ENCODE measurements at regions not wholly inside any gene's neighbourhood (a gene's known extent, or its start where the extent isn't known, plus 50 kb on each side); places are given as distances from the start of the nearest gene placed in this dataset.

- TF ChIP-seq, protein P1, sequence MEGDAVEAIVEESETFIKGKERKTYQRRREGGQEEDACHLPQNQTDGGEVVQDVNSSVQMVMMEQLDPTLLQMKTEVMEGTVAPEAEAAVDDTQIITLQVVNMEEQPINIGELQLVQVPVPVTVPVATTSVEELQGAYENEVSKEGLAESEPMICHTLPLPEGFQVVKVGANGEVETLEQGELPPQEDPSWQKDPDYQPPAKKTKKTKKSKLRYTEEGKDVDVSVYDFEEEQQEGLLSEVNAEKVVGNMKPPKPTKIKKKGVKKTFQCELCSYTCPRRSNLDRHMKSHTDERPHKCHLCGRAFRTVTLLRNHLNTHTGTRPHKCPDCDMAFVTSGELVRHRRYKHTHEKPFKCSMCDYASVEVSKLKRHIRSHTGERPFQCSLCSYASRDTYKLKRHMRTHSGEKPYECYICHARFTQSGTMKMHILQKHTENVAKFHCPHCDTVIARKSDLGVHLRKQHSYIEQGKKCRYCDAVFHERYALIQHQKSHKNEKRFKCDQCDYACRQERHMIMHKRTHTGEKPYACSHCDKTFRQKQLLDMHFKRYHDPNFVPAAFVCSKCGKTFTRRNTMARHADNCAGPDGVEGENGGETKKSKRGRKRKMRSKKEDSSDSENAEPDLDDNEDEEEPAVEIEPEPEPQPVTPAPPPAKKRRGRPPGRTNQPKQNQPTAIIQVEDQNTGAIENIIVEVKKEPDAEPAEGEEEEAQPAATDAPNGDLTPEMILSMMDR (IDR thresholded peaks at IDR 0.05; ENCODE audit: unreplicated experiment): no peak
- H3K27me3 Mint-ChIP-seq: no peaks in the 10 kb centered on the region
- H3K4me1 Mint-ChIP-seq (ENCODE audit: low read depth): peaks cover 10% of the 10 kb centered on the region
- H3K9me3 Mint-ChIP-seq (ENCODE audit: low read depth): peaks cover 18% of the 10 kb centered on the region
- H3K27ac Mint-ChIP-seq: peak overlapping the region; percentile 86
- no peaks in the 10 kb centered on the region for H3K36me3 Mint-ChIP-seq (ENCODE audit: insufficient read depth)
- no peak for DNase-seq (ENCODE audit: low spot score, unreplicated experiment)
- H3K4me3 Mint-ChIP-seq (ENCODE audit: low read depth): no peak overlapping the region
Measured at GRCh38 chrX:51024106-51024696, 113.7 kb downstream of the BMP15 start.

DNA sequence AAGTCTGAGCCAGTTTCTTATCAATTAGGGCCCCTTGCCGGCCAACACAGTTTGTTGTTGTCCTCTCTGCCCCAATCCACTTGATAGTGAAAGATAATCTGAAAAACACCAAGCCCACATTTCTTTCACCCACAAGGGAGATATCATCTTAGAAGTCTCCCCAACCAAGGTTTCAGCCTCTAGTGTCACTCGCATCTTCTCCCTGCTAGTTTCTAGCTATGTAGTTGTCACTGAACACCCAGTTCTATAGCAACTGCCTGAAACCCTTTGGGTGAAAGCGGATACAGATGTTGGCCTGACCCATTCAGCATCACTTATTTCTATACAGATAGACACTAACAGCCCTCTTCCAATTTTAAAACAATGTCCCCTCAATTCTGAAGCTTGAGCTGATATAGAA lies 116.3 kb downstream of the BMP15 start:
- Mint-ChIP-seq H3K4me1 (ENCODE audit: low read depth) (peaks cover 10% of the 10 kb centered on the region), H3K36me3 (ENCODE audit: insufficient read depth) (no peaks in the 10 kb centered on the region)
- TF ChIP-seq, protein P1 (IDR thresholded peaks at IDR 0.05; ENCODE audit: unreplicated experiment): no peak

DNA sequence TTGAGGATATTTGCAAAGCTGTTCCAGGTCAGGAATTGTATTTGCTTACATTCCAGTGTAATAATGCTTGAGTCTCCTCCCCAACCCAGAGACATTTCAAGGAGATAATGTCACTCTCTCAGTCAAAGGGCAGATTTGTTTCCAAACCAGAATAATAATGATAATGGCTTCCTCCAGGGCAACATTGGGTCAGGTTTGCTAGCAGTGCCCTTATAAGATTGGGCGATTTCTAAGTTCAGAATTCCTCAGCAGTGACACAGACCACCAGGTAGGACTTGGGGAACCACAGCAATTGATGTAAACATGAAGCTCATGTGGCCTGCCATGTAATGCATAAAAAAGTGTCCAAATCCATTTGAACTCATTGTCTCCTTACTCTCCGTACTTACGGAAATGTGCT lies 125.2 kb downstream of the BMP15 start:
- H3K9me3 Mint-ChIP-seq (ENCODE audit: low read depth): peaks cover 19% of the 10 kb centered on the region

More for the DNA sequence above, 116.3 kb downstream of the BMP15 start:
- Mint-ChIP-seq H3K27me3 (no peaks in the 10 kb centered on the region), H3K27ac (no peak overlapping the region), H3K4me3 (ENCODE audit: low read depth) (no peak overlapping the region), H3K9me3 (ENCODE audit: low read depth) (peaks cover 15% of the 10 kb centered on the region)
- no peak for DNase-seq (ENCODE audit: low spot score, unreplicated experiment)

DNA sequence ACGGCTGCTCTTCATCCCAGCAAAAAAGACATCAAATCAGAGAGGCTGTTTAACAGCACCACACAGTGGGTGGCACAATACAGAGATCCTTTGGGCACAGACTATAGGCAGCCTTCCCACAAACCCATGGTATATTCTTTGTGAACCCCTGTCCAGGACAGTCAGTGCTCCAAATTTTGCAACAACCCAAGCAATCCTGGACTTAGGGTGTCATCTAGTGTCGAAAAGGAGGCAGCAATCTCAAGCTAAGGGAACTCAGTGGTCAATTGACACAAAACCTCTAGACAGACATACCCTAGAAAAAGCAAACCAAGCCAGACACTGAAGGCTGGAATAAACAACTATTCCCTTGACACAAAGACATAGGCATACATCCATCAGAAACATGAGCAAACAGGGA lies 137.4 kb downstream of the BMP15 start:
- peaks cover 10% of the 10 kb centered on the region for H3K9me3 Mint-ChIP-seq (ENCODE audit: low read depth)
- no peak overlapping the region for H3K4me3 Mint-ChIP-seq (ENCODE audit: low read depth)
- TF ChIP-seq, protein P1 (IDR thresholded peaks at IDR 0.05; ENCODE audit: unreplicated experiment): no peak

More for the DNA sequence above, 125.2 kb downstream of the BMP15 start:
- Mint-ChIP-seq H3K27me3 (no peaks in the 10 kb centered on the region), H3K4me1 (ENCODE audit: low read depth) (no peaks in the 10 kb centered on the region), H3K36me3 (ENCODE audit: insufficient read depth) (no peaks in the 10 kb centered on the region), H3K27ac (no peak overlapping the region), H3K4me3 (ENCODE audit: low read depth) (no peak overlapping the region)
- TF ChIP-seq, protein P1 (IDR thresholded peaks at IDR 0.05; ENCODE audit: unreplicated experiment): no peak
- no peak for DNase-seq (ENCODE audit: low spot score, unreplicated experiment)

DNA sequence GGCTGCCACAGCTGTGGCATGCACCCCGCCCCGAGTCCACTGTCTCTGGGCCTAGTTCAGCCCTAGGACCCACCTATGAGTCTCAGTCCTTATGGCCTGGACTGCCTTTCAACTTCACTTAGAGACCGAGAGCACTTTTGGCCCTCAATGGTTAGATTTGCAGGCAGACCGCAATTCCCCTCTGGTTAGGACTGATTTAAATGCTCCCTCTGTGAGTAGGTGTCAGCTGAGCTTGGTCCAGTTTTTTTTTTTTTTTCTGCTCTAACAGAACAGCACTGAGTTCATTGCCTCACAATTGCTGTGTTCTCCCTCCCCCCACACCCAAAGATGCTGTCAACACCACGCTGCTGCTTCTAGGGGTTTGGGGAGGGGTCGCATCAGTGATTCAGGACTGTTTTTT lies 143.2 kb downstream of the BMP15 start:
- H3K36me3 Mint-ChIP-seq (ENCODE audit: insufficient read depth): no peaks in the 10 kb centered on the region
- TF ChIP-seq, protein P1 (IDR thresholded peaks at IDR 0.05; ENCODE audit: unreplicated experiment): no peak
- no peak overlapping the region for H3K4me3 Mint-ChIP-seq (ENCODE audit: low read depth)
- no peaks in the 10 kb centered on the region for H3K27me3 Mint-ChIP-seq
- H3K9me3 Mint-ChIP-seq (ENCODE audit: low read depth): peaks cover 14% of the 10 kb centered on the region
- no peak overlapping the region for H3K27ac Mint-ChIP-seq
- no peaks in the 10 kb centered on the region for H3K4me1 Mint-ChIP-seq (ENCODE audit: low read depth)
- DNase-seq (ENCODE audit: low spot score, unreplicated experiment): no peak

More for the DNA sequence above, 137.4 kb downstream of the BMP15 start:
- no peaks in the 10 kb centered on the region for H3K36me3 Mint-ChIP-seq (ENCODE audit: insufficient read depth)
- no peaks in the 10 kb centered on the region for H3K4me1 Mint-ChIP-seq (ENCODE audit: low read depth)
- no peaks in the 10 kb centered on the region for H3K27me3 Mint-ChIP-seq
- H3K27ac Mint-ChIP-seq: no peak overlapping the region
- no peak for DNase-seq (ENCODE audit: low spot score, unreplicated experiment)
